AG08395 (cell line): ENCODE measurements at regions not wholly inside any gene's neighbourhood (a gene's known extent, or its start where the extent isn't known, plus 50 kb on each side); places are given as distances from the start of the nearest gene placed in this dataset.
"Not testable (repeated sequence)": the region's sequence is repeated elsewhere in the genome, so short reads cannot be mapped to it uniquely, and the experiment has no call there.

Experiments
- DNase-seq: peaks from one replicate; pipeline ENCODE4 v3.0.0; 2012; ENCODE audit warnings: mixed read lengths, low spot score

DNA sequence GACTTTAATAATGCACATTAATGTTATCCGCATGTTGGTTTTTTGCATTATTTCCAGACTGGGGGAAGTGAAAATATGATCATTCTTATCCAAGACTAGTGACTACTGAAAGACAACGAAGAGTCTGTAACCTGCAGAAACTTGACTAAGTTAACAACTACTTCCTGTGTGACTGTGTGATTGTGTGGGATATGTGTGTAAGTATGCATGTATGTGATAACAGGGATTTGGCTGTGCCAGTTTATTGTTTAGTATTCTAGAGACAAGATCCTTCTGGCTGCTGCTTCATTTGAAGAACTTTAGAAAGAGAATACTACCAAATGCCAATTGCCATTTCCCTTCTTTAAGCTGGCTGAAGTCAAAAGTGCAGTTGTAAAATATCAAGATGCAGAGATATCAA is 375.7 kb upstream of the PRR16 start:
- no peak for DNase-seq

DNA sequence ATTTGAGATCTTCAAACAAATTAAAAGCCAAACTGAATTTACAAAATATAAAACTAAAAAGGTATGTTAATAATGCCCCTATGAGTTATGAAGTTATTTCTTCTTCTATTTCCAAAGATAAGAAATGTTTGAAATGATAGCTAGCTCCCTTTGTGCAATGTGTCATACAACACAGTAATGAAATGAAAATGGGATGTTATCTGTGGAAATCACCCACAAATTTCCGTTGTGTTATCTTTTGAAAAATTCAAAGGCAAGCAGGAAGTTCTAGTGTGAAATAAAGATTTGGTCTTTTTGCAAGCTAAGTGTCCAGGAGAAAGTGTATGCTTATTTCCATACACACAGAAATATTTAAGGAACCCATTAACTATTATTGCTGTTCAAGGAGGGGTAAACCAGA is 375.3 kb upstream of the PRR16 start:
- no peak for DNase-seq

GRCh38 chr5:120091376-120091948 is 372.6 kb upstream of the PRR16 start:
- DNase-seq, result no peak

DNA sequence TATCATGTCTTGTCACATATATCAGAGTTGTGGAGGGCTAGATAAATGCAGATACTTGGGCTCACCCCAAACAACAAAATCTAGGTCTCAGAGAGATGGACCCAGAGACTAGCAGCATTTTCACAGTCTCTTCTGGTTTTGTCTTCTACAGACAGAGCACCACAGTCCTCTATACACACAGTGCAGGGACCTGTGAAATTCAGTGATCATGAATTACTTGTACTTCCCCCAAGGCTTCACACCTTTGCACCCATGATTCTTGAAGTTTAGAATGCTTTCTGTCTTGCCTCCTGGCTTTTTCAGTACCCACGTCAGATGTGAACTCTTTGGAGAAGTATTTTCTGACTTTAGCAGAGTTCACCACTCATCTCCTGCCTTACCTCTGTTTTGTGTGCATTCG is 371.5 kb upstream of the PRR16 start:
- DNase-seq, result no peak

DNA sequence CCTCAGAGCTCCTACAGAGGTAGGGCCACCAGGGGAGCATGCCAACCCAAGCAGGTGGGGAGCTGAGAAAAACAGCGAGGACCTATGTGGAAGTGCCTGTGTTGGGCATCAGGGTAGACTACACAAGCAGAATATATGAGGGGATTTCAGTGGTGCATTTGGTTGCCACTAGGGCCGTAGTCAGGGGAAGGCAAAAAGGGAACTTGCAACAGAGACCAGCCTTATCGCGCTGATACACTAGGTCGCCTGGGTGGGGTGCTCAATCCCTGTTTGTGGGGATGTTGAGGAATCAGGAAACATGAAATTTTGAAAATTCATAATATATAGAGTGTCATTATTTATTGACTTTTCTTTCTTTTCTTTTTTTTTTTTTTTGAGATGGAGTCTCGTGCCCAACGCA is 370.9 kb upstream of the PRR16 start:
- DNase-seq, result no peak

DNA sequence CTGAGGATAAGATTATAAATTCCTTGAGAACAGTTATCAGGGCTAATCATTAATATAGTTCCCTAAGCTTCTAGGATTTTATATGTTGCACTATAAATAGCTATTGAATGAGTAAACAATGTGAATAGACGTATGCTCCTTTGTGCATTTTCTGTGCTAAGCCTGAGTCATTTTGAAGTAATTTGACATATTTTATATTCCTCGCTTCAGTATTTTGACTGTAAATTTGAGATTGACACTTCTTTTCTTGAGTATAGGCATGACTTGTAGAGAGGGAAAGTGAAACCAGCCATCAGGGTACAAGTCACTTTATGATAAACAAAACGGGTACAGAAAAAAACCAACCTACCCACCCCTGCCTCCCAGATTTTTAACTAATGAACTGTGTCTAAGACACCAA is 367.7 kb upstream of the PRR16 start:
- no peak for DNase-seq

- DNase-seq, result no peak
Observed at GRCh38 chr5:120098426-120098825, 365.7 kb upstream of the PRR16 start.

GRCh38 chr5:120098902-120099535 is 365.1 kb upstream of the PRR16 start:
- no peak for DNase-seq

- DNase-seq, result no peak
Observed at GRCh38 chr5:120101771-120102170, 362.3 kb upstream of the PRR16 start.

- DNase-seq, result no peak
Observed at GRCh38 chr5:120103495-120103894, 360.6 kb upstream of the PRR16 start.

DNA sequence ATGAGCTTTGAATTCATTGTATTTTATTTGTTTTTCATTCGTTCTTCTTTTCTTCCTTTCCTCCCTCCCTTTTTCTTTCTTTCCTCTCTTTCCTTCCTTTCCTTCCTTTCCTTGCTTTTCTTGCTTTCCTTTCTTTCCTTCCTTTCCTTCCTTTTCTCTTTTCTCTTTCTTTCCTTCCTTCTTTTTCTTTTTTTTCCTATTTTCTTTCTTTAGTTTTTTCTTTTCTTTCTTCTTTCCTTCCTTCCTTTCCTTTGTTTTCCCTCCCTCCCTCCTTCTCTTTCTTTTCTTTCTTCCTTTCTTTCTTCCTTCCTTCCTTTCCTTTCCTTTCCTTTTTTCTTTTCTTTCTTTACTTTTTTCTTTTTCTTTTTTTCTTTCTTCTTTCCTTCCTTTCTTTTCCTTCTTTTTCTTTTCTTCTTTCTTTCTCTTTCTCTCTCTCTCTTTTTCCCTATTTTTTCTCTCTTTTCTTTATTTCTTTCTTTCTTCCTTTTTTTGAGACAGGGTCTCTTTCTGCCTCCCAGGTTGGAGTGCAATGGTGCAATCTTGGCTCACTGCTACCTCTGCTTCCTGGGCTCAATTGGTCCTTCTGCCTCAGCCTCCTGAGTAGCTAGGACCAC is 357.1 kb upstream of the PRR16 start:
- DNase-seq, result no peak

DNA sequence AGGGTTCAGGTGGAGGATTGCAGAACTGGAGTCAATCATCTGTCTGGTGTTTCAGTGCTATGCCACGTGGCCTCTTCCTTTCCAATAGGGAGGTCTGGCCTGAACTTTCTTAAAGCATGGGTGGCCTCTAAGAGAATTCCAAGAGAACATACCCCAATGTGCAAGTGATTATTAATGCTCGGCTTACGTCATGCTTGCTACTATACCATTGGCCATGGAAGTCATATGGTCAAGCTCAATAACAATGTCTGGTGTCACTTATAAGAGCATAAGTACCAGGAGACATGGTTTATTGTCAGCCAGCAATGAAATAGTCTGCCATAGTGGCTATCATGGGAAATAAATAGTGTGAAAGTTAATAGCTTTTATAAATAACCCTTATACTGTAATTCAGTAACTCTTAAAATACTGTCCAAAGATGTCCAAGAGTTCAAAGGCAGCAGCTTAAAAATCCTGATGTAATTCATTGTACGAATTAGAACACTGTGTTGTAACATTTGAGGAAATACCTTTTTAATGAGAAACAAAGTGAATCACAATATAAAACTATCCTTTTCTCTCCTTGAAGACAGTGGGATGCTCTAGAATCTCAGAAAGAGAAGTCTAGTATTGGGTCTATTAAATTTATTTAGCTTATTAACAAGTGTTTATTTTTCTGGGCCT is 355.4 kb upstream of the PRR16 start:
- DNase-seq, result peak; percentile 21

- DNase-seq, result no peak
Observed at GRCh38 chr5:120122703-120123102, 341.4 kb upstream of the PRR16 start.

DNA sequence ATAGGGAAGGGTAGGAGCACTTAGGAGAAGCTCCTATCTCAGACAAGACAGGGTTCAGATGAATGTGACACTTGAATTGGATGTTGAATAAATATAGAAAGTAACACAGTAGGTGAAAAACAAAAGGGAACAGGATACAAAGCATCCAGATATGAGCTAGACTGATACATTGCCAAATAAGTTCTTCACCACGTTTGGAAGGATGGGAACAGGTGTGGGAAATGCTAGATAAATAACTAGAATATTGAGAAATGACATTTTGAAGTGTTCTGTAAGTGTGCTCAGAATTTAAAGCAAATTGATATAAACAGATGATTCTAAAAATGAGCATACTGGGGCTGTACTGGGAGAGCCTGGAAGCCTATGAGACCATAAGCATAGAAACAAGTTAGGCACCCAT is 340.1 kb upstream of the PRR16 start:
- no peak for DNase-seq

DNA sequence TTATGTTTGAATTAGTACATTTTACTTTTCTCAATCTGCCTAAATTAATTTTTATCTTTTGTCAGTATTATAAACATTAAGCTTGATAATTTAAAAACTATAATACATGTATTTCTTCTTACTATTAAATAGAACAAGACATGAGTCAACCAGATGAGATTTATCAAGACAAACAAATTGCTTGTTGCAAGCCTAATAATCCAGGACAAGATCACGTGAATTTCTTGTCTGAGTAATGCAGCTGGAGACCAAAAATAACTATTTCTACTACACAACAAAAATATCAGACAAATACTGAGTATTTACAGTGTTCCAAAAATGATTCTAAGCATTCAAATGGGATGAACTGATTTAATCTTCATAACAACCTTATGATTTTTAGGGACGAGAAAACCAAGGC is 339.1 kb upstream of the PRR16 start:
- no peak for DNase-seq

GRCh38 chr5:120132347-120132746 is 331.8 kb upstream of the PRR16 start:
- not testable (repeated sequence) for DNase-seq

- DNase-seq, result no peak
Observed at GRCh38 chr5:120134944-120135343, 329.2 kb upstream of the PRR16 start.

DNA sequence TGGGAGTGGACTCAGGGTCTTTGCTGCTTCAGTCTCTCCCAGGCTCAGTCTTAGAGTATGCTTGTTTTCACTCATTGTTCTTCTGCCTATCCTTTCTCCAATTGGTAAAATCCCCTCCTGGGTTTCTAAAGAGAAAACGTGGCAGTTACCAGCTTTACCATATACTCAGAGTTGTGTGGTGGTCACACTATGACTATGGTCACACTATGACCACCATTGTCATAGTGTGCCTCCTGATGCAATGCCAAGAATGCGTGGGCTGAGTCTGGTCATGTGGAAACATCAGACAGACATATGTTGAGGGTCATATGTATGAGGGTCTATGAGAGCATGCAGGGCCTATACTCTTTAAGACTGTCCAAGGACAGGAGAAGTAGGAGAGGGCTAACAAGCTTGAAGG is 326.5 kb upstream of the PRR16 start:
- no peak for DNase-seq

- peak; percentile 88 for DNase-seq
Observed at GRCh38 chr5:120139039-120139438, 325.1 kb upstream of the PRR16 start.

DNA sequence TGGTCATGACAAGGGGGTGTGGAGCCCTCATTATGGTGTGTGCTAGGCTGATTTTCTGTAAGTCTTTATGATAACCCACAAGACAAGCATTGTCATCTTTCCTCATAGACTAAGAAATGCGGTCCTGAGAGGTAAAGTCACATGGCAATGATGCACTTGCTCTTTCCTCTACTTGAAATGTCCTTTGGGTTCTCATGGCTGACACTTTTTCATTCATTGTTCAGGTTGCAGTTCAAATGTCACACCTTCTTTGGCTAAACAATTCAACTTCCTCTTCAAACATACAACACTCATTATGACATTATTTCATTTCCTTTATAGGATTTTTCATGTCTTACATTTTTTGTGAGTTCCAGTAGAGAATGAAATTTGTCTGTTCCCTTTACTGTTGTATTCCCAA is 323.6 kb upstream of the PRR16 start:
- DNase-seq, result no peak

- DNase-seq, result no peak
Observed at GRCh38 chr5:120141076-120141475, 323.0 kb upstream of the PRR16 start.

DNA sequence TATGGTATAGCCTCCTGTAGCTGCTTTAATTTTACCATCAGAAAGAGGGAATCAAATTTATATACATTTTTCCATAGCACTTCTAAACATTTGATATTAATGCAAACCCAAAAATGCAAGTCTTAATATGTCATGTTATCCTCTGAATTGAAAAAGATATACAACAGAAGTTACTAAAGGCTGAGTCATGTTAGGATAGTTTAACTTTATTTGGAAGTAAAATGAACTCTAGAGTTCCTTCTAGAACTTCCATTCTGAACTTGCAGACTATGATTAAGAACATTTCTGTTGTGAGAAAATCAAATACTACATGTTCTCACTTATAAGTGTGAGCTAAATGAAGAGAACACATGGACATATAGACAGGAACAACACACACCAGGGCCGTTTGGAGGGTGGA is 317.3 kb upstream of the PRR16 start:
- no peak for DNase-seq

DNA sequence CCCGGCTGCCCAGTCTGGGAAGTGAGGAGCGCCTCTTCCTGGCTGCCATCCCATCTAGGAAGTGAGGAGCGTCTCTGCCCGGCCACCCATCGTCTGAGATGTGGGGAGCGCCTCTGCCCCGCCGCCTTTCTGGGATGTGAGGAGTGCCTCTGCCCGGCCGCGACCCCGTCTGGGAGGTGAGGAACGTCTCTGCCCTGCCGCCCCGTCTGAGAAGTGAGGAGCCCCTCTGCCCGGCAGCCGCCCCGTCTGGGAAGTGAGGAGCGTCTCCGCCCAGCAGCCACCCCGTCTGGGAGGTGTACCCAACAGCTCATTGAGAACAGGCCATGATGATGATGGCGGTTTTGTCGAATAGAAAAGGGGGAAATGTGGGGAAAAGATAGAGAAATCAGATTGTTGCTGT is 316.2 kb upstream of the PRR16 start:
- DNase-seq, result not testable (repeated sequence)
